Middle frontal gyrus (tissue), 1 donor: ENCODE measurements at regions not wholly inside any gene's neighbourhood (a gene's known extent, or its start where the extent isn't known, plus 50 kb on each side); places are given as distances from the start of the nearest gene placed in this dataset.
"Not testable (repeated sequence)": the region's sequence is repeated elsewhere in the genome, so short reads cannot be mapped to it uniquely, and the experiment has no call there.

Source experiments
- DNase-seq: peaks from one replicate; pipeline ENCODE4 v3.0.0-alpha.2; 2015; ENCODE audit warnings: low spot score; ENCODE audit errors: extremely low spot score

DNA sequence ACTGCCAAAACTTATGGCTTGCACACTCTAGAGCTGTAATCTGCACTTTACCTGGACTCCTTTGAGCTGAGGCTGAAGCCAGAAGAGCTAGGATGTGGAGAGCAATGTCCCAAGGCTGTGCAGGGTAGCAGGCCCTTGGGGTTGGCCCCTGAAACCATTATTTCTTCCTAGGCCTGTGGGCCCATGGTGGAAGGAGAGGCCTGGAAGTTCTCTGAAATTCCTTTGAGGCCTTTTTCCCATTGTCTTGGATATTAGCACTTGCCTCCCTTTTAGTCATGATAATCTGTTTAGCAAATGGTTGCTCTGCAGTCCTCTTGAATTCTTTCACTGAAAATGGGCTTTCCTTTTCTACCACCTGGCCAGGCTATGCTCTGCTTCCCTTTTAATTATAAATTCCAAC lies 102.0 kb upstream of the SGO1 start:
- no peak for DNase-seq

DNA sequence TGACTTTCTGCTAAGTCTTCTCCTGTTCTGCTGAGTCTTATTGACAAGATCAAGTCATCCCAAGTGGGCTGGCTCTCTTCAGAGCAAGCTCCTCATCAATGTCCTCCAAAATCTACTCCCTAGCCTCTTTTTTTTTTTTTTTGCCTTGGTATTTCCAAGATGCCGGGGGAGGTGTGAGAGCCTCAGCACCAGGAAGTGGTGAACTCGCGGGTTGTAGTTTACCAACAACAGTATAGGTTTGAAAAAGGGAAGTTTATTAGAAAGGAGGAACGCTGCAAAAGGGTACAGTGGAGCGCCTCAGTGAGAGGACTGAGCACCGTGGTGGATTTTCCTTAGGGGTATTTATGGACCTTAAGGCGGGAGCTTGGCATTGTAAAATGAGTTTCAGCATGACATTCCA lies 94.3 kb upstream of the SGO1 start:
- DNase-seq = no peak

DNA sequence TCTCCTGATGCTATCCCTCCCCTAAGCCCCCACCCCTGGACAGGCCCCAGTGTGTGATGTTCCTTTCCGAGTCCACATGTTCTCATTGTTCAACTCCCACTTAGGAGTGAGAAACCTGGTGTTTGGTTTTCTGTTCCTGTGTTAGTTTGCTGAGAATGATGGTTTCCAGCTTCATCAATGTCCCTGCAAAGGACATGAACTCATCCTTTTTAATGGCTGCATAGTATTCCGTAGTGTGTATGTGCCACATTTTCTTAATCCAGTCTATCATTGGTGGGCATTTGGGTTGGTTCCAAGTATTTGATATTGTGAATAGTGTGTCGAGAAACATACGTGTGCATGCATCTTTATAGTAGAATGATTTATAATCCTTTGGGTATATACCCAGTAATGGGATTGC lies 80.0 kb upstream of the SGO1 start:
- not testable (repeated sequence) for DNase-seq

DNA sequence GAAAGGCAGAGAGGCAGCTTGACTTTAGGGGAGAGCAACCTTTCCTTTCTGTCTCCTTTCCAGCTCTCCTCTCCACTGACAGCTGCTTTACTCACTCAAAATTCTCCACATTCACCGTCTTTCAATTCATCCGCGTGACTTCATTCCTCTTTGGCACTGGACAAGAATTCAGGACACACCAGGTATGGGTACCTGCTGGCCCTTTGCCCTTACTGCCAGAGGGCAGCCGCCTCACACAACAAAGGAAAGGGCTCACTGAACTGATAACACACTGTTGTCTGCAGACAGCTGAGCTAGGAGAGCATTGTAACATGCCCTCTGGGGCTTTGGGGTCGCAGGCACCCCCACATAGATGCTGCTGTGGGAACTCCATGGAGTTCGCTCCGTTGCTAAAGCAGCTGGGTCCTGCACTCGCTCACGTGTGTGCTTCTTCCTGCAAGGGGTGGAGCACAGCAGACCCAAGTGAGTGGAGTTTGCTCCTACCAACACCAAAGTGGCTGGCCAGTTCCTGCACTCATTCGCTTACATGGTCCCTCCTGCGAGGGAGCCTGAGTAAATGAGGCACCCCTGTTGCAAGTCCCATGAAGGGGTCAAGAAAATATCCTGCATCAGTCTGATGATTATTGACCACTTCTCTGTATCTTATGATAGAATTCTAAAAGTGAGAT lies 79.0 kb upstream of the SGO1 start:
- DNase-seq = no peak

DNA sequence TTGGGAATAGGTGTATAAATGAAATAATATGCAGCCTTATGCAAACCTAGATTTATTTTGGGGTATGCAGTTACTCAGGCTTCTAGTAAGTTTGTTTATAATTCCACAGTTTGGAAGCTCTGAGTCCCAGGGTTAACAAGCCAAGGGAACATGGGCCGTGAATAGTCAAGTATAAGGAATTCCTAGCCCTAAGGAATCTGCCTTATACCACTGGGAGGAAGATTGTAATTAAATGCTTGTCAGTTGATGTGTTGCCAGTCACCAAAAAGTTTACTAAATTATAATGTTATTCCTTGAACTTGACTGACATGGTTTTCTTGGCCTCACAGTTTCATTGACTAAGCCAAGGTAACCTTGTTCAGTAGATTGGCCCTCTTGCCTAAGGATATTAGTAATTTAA lies 72.4 kb upstream of the SGO1 start:
- DNase-seq = no peak

DNA sequence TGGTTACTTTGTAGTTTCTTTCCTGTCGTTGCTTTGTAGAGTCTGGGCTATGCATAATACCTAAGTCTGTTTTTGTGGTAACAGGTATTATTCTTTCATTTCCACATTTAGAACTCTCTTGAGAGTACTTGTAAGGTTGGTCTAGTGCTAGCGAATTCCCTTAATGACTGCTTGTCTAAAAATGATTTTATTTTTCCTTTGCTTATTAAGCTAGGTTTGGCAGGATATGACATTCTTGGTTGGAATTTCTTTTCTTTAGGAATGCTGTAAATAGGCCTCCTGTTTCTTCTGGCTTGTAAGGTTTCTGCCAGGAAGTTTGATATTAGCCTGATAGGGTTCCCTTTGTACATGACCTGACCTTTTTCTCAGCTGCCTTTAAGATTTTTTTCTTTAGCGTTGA lies 70.1 kb upstream of the SGO1 start:
- DNase-seq = no peak

DNA sequence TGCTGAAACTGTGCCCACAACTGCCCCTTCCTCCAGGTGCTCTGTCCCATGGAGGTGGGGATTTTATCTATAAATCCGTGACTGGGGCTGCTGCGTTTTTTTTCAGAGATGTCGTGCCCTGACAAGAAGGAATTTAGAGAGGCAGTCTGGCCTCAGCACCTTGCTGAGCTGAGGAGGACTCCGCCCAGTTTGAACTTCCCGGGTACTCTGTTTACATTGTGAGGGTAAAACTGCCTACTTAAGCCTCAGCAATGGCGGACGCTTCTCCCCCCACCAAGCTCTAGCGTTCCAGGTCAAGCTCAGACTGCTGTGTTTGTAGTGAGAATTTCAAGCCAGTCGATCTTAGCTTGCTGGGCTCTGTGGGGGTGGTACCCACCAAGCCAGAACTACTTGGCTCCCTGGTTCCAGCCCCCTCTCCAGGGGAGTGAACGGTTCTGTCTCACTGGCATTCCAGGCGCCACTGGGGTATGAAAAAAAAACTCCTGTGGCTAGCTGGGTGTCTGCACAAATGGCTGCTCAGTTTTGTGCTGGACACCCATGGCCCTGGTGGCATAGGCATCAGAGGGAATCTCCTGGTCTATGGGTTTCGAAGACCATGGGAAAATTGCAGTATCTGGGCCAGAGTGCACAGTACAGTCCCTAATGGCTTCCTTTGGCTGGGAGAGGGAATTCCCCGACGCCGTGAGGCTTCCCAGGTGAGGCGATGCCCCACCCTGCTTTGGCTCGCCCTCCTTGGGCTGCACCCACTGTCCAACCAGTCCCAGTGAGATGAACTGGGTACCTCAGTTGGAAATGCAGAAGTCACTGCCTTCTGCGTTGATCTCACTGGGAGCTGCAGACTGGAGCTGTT lies 68.5 kb upstream of the SGO1 start:
- DNase-seq = no peak

DNA sequence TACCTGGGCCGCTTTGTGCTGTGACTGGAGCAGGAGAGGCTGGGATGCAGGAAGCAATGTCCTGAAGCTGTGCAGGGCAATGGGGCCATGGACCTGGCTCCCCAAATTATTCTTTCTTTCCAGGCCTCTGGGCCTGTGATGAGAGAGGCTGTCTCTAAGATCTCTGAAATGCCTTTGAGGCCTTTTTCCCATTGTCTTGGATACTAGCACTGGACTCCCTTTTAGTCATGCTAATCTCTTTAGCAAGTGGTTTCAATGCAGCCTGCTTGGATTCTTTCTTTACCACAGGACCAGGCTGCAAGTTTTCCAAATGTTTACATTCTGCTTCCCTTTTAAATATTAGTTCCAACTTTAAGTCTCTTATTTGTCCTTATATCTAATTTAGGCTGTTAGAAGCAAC lies 64.8 kb upstream of the SGO1 start:
- no peak for DNase-seq

DNA sequence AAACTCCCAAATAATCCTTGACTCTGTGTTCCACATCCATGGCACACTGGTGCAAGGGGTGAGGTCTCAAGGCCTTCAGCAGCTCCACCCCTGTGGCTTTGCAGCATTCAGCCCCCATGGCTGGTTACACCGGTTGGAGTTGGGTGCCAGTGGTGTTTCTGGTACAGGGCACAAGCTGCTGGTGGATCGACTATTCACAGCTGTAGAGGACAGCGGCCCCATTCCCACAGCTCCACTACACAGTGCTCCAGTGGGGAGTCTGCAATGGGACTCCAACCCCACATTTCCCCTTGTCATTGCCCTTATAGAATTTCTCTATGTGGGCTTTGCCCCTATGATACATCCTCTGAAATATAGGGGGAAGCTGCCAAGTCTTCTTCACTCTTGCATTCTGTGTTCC lies 64.3 kb upstream of the SGO1 start:
- DNase-seq = no peak

DNA sequence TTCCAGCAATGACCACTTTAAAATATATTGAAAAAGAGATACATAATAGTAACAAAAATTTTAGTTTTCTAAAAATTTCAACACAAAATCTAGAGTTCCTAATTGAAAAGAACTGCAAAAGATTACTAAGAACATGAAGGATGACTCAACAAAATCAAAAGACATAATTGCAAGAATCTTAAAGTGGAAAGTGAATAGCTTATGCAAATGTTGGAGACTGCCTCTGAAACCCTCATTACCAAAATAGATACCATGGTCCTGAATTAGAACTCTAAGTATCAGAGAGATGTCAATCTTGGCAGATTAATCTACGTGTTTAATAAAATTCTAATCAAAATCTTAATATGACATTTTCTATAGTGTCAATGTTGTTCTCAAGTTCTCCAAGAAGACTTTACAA lies 60.7 kb upstream of the SGO1 start:
- no peak for DNase-seq

DNA sequence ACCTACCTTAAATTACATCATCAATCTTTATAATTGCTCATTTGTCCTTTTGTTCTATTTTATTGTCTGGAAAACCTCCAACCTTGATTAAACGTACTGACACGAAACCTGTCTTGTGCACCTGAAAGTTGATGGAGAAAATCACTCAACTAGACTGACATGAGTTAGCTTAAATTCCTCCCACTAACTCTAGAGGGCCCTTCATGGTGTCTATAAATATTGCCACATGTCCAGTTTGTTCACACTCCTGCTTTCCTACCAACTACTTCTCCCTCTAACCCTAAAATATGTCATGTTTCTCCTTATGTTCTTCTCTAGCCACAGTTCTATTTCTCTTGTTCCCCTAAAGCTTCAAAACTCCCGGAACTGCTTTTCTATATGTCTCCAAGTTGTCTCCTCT lies 59.8 kb upstream of the SGO1 start:
- no peak for DNase-seq

DNA sequence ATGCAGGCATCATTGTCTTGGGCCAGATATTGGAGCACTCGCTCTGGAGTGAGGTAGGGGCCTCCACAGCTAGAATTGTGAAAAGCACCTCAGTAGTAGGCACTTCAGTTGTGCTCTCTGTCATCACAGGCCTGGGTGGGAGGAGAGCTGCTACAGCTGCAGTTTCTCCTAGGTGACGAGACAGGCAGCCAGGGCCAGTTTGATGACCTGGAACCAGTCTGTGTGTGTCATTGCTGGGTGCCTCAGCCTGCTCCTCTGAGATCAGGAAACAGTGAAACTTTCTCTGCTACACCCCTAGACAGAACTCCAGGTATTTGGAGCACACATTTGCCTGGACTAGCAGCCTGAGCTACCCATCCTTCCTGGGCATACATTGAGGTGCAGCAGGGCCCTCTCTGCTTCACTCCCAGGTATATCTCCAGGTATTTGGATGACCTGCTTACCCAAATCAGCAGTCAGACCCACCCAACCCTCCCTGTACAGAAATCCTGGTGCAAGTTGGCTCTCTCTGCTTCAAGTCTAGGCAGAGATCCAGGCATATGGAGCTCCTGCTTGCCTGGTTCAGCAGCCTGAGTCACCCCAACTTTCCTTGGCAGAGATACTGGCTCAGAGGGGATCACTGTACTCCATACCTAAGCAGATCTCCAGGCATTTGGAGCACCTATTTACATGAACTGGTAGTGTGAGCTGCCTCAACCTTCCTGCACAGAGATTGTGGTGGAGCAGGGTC lies 54.3 kb upstream of the SGO1 start:
- DNase-seq = no peak

DNA sequence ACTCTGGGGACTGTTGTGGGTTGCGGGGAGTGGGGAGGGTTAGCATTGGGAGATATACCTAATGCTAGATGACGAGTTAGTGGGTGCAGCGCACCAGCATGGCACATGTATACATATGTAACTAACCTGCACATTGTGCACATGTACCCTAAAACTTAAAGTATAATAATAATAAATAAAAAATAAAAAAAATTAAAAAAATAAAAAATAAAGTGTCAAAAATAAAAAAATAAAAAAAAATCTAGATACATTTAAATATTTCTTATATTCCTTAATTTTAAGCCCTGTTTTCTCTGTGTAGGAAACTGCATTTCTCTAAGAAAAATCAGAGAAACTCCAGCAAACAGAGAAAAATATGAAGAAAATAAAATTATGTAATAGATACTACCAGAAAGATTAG lies 52.2 kb upstream of the SGO1 start:
- DNase-seq = not testable (repeated sequence)

DNA sequence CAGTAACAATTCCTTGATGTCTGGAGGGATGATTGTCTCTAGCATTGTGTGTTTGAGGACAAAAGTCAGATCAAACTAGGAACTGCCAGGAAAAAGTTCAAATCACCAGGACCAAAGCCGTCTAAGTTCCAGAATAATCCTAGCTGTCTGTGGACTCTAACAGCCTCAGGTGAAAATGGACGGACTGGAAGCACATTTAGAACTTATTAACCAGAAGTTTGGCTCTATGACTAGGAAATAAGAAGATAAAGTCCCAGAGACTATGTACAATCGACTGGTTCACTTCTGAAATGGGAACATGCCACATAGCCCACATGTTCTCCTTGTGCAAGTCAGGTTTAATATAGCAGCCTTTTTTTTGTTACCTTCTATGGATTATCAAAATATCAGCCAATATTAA lies 50.6 kb upstream of the SGO1 start:
- no peak for DNase-seq
